Lower lobe of right lung (tissue), 2 donors: ENCODE measurements at regions not wholly inside any gene's neighbourhood (a gene's known extent, or its start where the extent isn't known, plus 50 kb on each side); places are given as distances from the start of the nearest gene placed in this dataset.
"Not testable (repeated sequence)": the region's sequence is repeated elsewhere in the genome, so short reads cannot be mapped to it uniquely, and the experiment has no call there.

Experiments
- ATAC-seq, 2 donors: fragments of 200-7000 bp; cut with Tn5 transposase; one replicate each; pipeline ENCODE4 v1.9.1; 2020 to 2022; ENCODE audit warnings: mild to moderate bottlenecking in 2 of 2, moderate library complexity in 2 of 2
- DNase-seq: peaks from one replicate; pipeline ENCODE4 v3.0.0-alpha.2; 2020
- H3K27ac ChIP-seq: fragments of 200-600 bp; one replicate; pipeline ENCODE4 v1.8.0; 2022
- H3K27me3 ChIP-seq: fragments of 200-600 bp; one replicate; pipeline ENCODE4 v1.8.0; 2022; ENCODE audit warnings: low read depth
- H3K36me3 ChIP-seq: fragments of 200-600 bp; one replicate; pipeline ENCODE4 v1.8.0; 2022; ENCODE audit warnings: mild to moderate bottlenecking
- H3K4me1 ChIP-seq: fragments of 200-600 bp; one replicate; pipeline ENCODE4 v1.8.0; 2022
- H3K4me3 ChIP-seq: fragments of 200-600 bp; one replicate; pipeline ENCODE4 v1.8.0; 2022; ENCODE audit warnings: mild to moderate bottlenecking
- H3K9me3 ChIP-seq: fragments of 200-600 bp; one replicate; pipeline ENCODE4 v1.8.0; 2022
- intact Hi-C: fragments of 100-400 bp; cut with DNase I; formaldehyde crosslinking; loops from one replicate; pipeline ENCODE4 v1.11.0; 2022
- TF ChIP-seq, protein P1 (sequence below): fragments of 200-600 bp; IDR thresholded peaks from one replicate; pipeline ENCODE4 v1.8.0; 2022; ENCODE audit warnings: antibody characterized with exemption, mild to moderate bottlenecking
- donor health status: DM: no; HTN: yes; CAD: no; lungs with severe emphysema.

DNA sequence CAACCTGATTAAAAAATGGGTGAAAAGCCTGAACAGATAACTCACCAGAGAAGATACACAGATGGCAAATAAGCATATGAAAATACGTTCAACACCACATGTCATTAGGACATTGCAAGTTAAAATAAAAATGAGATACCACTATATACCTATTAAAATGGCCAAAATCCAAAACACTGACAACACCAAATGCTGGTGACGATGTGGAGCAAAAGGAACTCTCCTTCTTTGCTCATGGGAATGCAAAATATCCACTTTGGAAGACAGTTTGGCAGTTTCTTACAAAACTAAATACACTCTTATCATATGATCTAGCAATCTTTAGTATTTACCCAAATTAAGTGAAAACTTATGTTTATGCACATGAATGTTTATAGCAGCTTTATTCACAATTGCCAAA lies 100.5 kb upstream of the ARID1B start:
- TF ChIP-seq, protein P1, sequence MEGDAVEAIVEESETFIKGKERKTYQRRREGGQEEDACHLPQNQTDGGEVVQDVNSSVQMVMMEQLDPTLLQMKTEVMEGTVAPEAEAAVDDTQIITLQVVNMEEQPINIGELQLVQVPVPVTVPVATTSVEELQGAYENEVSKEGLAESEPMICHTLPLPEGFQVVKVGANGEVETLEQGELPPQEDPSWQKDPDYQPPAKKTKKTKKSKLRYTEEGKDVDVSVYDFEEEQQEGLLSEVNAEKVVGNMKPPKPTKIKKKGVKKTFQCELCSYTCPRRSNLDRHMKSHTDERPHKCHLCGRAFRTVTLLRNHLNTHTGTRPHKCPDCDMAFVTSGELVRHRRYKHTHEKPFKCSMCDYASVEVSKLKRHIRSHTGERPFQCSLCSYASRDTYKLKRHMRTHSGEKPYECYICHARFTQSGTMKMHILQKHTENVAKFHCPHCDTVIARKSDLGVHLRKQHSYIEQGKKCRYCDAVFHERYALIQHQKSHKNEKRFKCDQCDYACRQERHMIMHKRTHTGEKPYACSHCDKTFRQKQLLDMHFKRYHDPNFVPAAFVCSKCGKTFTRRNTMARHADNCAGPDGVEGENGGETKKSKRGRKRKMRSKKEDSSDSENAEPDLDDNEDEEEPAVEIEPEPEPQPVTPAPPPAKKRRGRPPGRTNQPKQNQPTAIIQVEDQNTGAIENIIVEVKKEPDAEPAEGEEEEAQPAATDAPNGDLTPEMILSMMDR = no peak
- no peaks in the 10 kb centered on the region for H3K4me1 ChIP-seq
- DNase-seq (no peak), ATAC-seq (no peak)
- peaks cover 10% of the 10 kb centered on the region for H3K9me3 ChIP-seq
- H3K36me3 ChIP-seq = no peaks in the 10 kb centered on the region
- no peak overlapping the region for H3K4me3 ChIP-seq
- H3K27me3 ChIP-seq = no peaks in the 10 kb centered on the region
- H3K27ac ChIP-seq = no peak overlapping the region
- intact Hi-C loops = no loop called here

DNA sequence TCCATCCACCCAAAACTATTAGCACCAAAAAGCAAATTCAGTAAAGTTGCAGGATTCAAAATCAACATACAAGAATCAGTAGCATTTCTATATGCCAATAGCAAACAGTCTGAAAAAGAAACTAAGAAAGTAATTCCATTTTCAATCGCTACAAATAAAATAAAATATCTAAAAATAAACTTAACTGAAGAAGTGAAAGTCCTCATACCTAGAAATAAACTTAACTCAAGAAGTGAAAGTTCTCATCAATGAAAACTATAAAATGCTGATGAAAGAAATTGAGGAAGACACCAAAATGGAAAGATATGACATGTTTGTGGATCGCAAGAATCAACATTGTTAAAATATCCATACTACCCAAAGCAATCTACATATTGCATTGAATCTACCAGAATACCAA lies 103.0 kb upstream of the ARID1B start:
- DNase-seq = no peak
- Histone ChIP-seq H3K27ac (no peak overlapping the region), H3K36me3 (no peaks in the 10 kb centered on the region), H3K27me3 (no peaks in the 10 kb centered on the region), H3K9me3 (peaks cover 10% of the 10 kb centered on the region), H3K4me1 (no peaks in the 10 kb centered on the region), H3K4me3 (no peak overlapping the region)
- ATAC-seq = no peak
- TF ChIP-seq, protein P1 = no peak
- intact Hi-C loops = no loop called here

DNA sequence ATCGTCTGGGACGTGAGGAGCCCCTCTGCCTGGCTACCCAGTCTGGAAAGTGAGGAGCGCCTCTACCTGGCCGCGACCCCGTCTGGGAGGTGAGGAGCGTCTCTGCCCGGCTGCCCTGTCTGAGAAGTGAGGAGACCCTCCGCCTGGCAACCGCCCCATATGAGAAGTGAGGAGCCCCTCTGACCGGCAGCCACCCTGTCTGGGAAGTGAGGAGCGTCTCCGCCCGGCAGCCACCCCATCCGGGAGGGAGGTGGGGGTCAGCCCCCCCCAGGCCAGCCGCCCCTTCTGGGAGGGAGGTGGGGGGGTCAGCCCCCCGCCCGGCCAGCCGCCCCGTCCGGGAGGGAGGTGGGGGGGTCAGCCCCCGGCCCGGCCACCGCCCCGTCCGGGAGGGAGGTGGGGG lies 107.1 kb upstream of the ARID1B start:
- H3K9me3 ChIP-seq, H3K36me3 ChIP-seq, ATAC-seq, H3K4me3 ChIP-seq, H3K27ac ChIP-seq, H3K4me1 ChIP-seq, H3K27me3 ChIP-seq, intact Hi-C loops, DNase-seq: not testable (repeated sequence)

DNA sequence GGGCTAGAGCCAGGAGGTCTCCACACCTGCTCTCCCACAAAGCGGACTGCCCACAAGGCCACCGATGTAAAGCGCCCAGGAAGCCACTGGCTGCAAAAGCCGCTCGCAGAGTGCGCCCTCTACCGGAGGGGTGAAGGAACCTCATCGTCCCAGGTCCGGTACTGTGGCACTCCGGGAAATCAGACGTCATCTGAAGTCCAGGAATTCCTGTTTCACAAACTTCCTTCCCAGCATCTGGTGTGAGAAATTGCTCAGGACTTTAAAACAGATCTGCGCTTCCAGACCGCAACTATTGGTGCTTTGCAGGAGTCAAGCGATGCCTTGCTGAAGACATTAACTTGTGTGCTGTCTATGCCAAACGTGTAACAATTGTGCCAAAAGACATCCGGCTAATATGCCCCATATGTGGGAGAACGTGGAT lies 115.1 kb upstream of the ARID1B start:
- intact Hi-C loops = no loop called here

DNA sequence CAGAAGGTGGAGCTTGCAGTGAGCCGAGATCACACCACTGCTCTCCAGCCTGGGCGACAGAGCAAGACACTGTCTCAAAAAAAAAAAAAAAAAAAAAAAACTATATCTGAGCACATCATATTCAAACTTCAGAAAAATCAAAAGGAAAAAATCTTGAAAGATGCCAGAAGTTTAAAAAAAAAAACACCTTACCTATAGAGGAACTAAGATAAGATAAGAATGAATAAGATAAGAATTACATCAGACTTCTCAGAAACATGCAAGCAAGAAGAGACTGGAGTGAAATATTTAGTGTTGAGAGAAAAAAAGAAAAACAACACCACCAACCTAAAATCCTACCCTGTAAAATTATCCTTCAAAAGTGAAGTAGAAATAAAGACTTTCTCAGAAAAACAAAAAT lies 116.8 kb upstream of the ARID1B start:
- ATAC-seq (no peak), DNase-seq (no peak)
- intact Hi-C loops = no loop called here
- H3K9me3 ChIP-seq = no peaks in the 10 kb centered on the region
- TF ChIP-seq, protein P1 = no peak
- H3K27me3 ChIP-seq = no peaks in the 10 kb centered on the region
- H3K4me3 ChIP-seq = no peak overlapping the region
- H3K4me1 ChIP-seq = no peaks in the 10 kb centered on the region
- no peak overlapping the region for H3K27ac ChIP-seq
- H3K36me3 ChIP-seq = no peaks in the 10 kb centered on the region

More for the DNA sequence above, 115.1 kb upstream of the ARID1B start:
- H3K27ac ChIP-seq = no peak overlapping the region
- H3K4me3 ChIP-seq = no peak overlapping the region
- ATAC-seq = peak; percentile 75 to 95
- TF ChIP-seq, protein P1 = peak; percentile 29
- no peaks in the 10 kb centered on the region for H3K27me3 ChIP-seq
- no peaks in the 10 kb centered on the region for H3K4me1 ChIP-seq
- no peaks in the 10 kb centered on the region for H3K9me3 ChIP-seq
- no peak for DNase-seq
- no peaks in the 10 kb centered on the region for H3K36me3 ChIP-seq

DNA sequence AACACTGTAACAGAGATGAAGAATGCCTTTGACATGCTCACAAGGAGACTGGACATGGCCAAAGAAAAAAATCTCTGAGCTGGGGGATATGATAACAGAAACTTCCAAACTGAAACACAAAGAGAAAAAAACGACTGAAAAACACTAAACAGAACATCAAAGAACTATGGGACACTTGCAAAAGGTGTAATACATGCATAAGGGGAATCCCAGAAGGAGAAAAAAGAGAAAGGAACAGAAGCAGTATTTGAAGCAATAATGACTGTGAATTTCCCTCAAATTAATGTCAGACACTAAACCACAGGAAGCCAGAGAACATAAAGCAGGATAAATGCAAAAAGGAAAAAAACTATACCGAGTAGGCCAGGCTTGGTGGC lies 117.4 kb upstream of the ARID1B start:
- no peak overlapping the region for H3K4me3 ChIP-seq
- no peaks in the 10 kb centered on the region for H3K4me1 ChIP-seq
- H3K27me3 ChIP-seq = no peaks in the 10 kb centered on the region
- no peak for ATAC-seq
- no peaks in the 10 kb centered on the region for H3K36me3 ChIP-seq
- H3K9me3 ChIP-seq = no peaks in the 10 kb centered on the region
- no peak for DNase-seq
- no peak overlapping the region for H3K27ac ChIP-seq
- intact Hi-C loops = no loop called here
- TF ChIP-seq, protein P1 = no peak
